Fibroblast of lung (primary cell): ENCODE measurements at regions not wholly inside any gene's neighbourhood (a gene's known extent, or its start where the extent isn't known, plus 50 kb on each side); places are given as distances from the start of the nearest gene placed in this dataset.

Experiments used
- DNase-seq, 2 donors: peaks; one replicate each; pipeline versions ENCODE4 v3.0.0 to v3.0.0-alpha.2; 2010; ENCODE audit warnings: low read depth in 2 of 2
- H2AFZ ChIP-seq: 2 replicates; pipeline ENCODE4 v1.5.1; 2012; ENCODE audit warnings: low read length, control low read depth, inconsistent platforms
- H3K27ac ChIP-seq: 2 replicates; pipeline ENCODE4 v1.5.1; 2011; ENCODE audit warnings: low read length, control low read depth; ENCODE audit not compliant: insufficient read depth
- H3K27me3 ChIP-seq: 2 replicates; pipeline ENCODE4 v1.5.1; 2011; ENCODE audit warnings: mild to moderate bottlenecking, low read length; ENCODE audit not compliant: control insufficient read depth, insufficient read depth
- H3K36me3 ChIP-seq: 2 replicates; pipeline ENCODE4 v1.5.1; 2011; ENCODE audit warnings: low read length; ENCODE audit not compliant: control insufficient read depth, insufficient read depth
- H3K4me1 ChIP-seq: 2 replicates; pipeline ENCODE4 v1.5.1; 2011; ENCODE audit warnings: low read length; ENCODE audit not compliant: control insufficient read depth, insufficient read depth; ENCODE audit errors: extremely low read depth
- H3K4me2 ChIP-seq: 2 replicates; pipeline ENCODE4 v1.5.1; 2011; ENCODE audit warnings: low read length, control low read depth; ENCODE audit not compliant: insufficient read depth; ENCODE audit errors: extremely low read depth
- H3K4me3 ChIP-seq, 4 experiments: fragments of 200-600 bp in 1 of 4; sonication (generic) in 1 of 4; replicated peaks in 1 of 4; 2 replicates each; pipeline ENCODE4 v1.5.1; 2011 to 2016; ENCODE audit warnings: low read length in 4 of 4, low read depth in 3 of 4, mild to moderate bottlenecking in 3 of 4, control low read depth in 2 of 4, inconsistent platforms in 1 of 4, mixed read lengths in 1 of 4; ENCODE audit not compliant: insufficient read depth in 1 of 4; ENCODE audit errors: control extremely low read depth in 1 of 4
- H3K79me2 ChIP-seq: 2 replicates; pipeline ENCODE4 v1.5.1; 2012; ENCODE audit warnings: mild to moderate bottlenecking, low read length, inconsistent platforms; ENCODE audit not compliant: control insufficient read depth, insufficient read depth
- H3K9ac ChIP-seq: 2 replicates; pipeline ENCODE4 v1.5.1; 2011; ENCODE audit warnings: mild to moderate bottlenecking, low read length, control low read depth; ENCODE audit not compliant: insufficient read depth
- H3K9me3 ChIP-seq: 2 replicates; pipeline ENCODE4 v1.5.1; 2012; ENCODE audit warnings: low read depth, low read length; ENCODE audit not compliant: control insufficient read depth, insufficient read depth
- H4K20me1 ChIP-seq: 2 replicates; pipeline ENCODE4 v1.5.1; 2011; ENCODE audit warnings: low read length; ENCODE audit not compliant: control insufficient read depth, insufficient read depth; ENCODE audit errors: extremely low read depth
- CTCF ChIP-seq, 2 donors: IDR thresholded peaks in 1 of 2; conservative IDR thresholded peaks in 1 of 2; 1 replicate in 1 of 2; 2 replicates in 1 of 2; pipeline ENCODE4 v1.5.1; 2011 to 2012; ENCODE audit warnings: low read length in 2 of 2, control low read depth in 1 of 2, inconsistent platforms in 1 of 2, low read depth in 1 of 2, mild to moderate bottlenecking in 1 of 2
- EZH2 ChIP-seq: IDR thresholded peaks from 2 replicates; pipeline ENCODE4 v1.5.1; 2012; ENCODE audit warnings: low read length, control low read depth, mild to moderate bottlenecking; ENCODE audit errors: missing control alignments

- H3K9ac ChIP-seq: no peak overlapping the region
- no peak overlapping the region for H2AFZ ChIP-seq
- no peaks in the 10 kb centered on the region for H3K79me2 ChIP-seq
- H3K9me3 ChIP-seq: no peaks in the 10 kb centered on the region
- no peaks in the 10 kb centered on the region for H4K20me1 ChIP-seq
- no peaks in the 10 kb centered on the region for H3K36me3 ChIP-seq
- no peaks in the 10 kb centered on the region for H3K4me1 ChIP-seq
- no peak overlapping the region for H3K4me3 ChIP-seq
- no peak for TF ChIP-seq EZH2
- no peak for TF ChIP-seq CTCF (conservative IDR thresholded peaks at IDR 0.05 in 1 of 2, IDR thresholded peaks at IDR 0.05 in 1 of 2; ENCODE audit: low read depth in 1 of 2, low read length in 2 of 2)
- no peak for DNase-seq
- H3K27ac ChIP-seq: no peak overlapping the region
- no peak overlapping the region for H3K4me2 ChIP-seq
- H3K27me3 ChIP-seq: no peaks in the 10 kb centered on the region
Observed at GRCh38 chr20:56859039-56859800, 230.1 kb downstream of the TFAP2C start.

GRCh38 chr20:56859801-56860261 lies 230.7 kb downstream of the TFAP2C start:
- no peak overlapping the region for H3K4me2 ChIP-seq
- H3K9me3 ChIP-seq: no peaks in the 10 kb centered on the region
- no peaks in the 10 kb centered on the region for H3K4me1 ChIP-seq
- no peak for DNase-seq
- H2AFZ ChIP-seq: no peak overlapping the region
- H3K79me2 ChIP-seq: no peaks in the 10 kb centered on the region
- TF ChIP-seq CTCF (conservative IDR thresholded peaks at IDR 0.05 in 1 of 2, IDR thresholded peaks at IDR 0.05 in 1 of 2; ENCODE audit: low read depth in 1 of 2, low read length in 2 of 2) (no peak), EZH2 (no peak)
- H3K36me3 ChIP-seq: no peaks in the 10 kb centered on the region
- no peak overlapping the region for H3K27ac ChIP-seq
- no peak overlapping the region for H3K4me3 ChIP-seq
- H4K20me1 ChIP-seq: no peaks in the 10 kb centered on the region
- no peaks in the 10 kb centered on the region for H3K27me3 ChIP-seq
- H3K9ac ChIP-seq: no peak overlapping the region

- no peaks in the 10 kb centered on the region for H4K20me1 ChIP-seq
- no peak for DNase-seq
- no peaks in the 10 kb centered on the region for H3K4me1 ChIP-seq
- no peaks in the 10 kb centered on the region for H3K27me3 ChIP-seq
- H3K4me2 ChIP-seq: no peak overlapping the region
- no peaks in the 10 kb centered on the region for H3K79me2 ChIP-seq
- no peak overlapping the region for H3K9ac ChIP-seq
- no peak overlapping the region for H2AFZ ChIP-seq
- TF ChIP-seq EZH2 (no peak), CTCF (conservative IDR thresholded peaks at IDR 0.05 in 1 of 2, IDR thresholded peaks at IDR 0.05 in 1 of 2; ENCODE audit: low read depth in 1 of 2, low read length in 2 of 2) (no peak)
- H3K27ac ChIP-seq: no peak overlapping the region
- H3K36me3 ChIP-seq: no peaks in the 10 kb centered on the region
- H3K9me3 ChIP-seq: no peaks in the 10 kb centered on the region
- H3K4me3 ChIP-seq: no peak overlapping the region
Observed at GRCh38 chr20:56860413-56860812, 231.3 kb downstream of the TFAP2C start.
